H54 (cell line): ENCODE measurements at regions not wholly inside any gene's neighbourhood (a gene's known extent, or its start where the extent isn't known, plus 50 kb on each side); places are given as distances from the start of the nearest gene placed in this dataset.

Source experiments
- DNase-seq: peaks from one replicate; pipeline ENCODE4 v3.0.0; 2011; ENCODE audit warnings: low spot score, mixed read lengths; ENCODE audit not compliant: insufficient read length
- FAIRE-seq: peaks from 3 replicates; lab custom pipeline; 2011; peaks lifted over from hg19 to GRCh38; lab: Jason Lieb, UNC
- POLR2A ChIP-seq: IDR thresholded peaks from 2 replicates; pipeline ENCODE4 v1.6.1; 2011; ENCODE audit warnings: low read depth, mild to moderate bottlenecking, low read length

DNA sequence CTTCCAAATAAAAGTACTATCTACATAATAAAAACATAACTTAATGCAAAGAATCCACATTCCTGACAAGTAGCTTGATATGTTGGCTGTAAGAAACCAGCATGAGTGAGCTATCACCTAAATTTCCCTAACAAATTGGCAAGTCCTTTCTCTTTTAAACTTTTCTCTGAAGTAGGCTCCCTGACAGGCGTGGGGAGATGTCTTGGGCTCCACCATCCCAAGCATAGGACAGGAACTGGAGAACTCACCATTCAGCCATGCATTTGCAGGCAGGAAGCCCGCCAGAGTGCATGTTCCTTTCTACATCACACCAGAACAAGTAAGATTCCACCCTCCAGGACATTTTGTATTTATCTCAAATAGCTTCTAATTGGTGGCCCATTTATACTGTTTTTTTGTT is 921.9 kb upstream of the CELF4 start:
- no peak for DNase-seq
- TF ChIP-seq POLR2A = no peak
- no peak for FAIRE-seq

DNA sequence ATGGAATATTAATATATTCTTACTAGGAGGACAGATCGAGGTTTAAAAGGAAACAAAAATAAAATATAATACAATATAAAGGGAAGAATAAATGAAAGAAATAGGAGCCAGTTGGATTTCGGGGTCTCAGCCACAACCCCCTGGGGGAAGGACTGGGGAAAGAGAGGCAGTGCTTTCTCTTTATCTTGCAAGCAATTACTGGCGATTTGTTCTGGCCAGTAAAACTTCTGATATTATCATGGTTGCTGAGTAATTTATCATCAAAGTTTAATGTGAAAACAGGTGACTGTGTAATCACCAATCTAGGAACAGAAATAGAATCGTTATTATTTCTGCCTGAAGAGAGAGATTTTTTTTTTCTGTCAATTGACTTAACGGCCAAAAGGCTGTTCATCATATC is 917.7 kb upstream of the CELF4 start:
- FAIRE-seq (no peak), DNase-seq (no peak)
- TF ChIP-seq POLR2A = no peak

DNA sequence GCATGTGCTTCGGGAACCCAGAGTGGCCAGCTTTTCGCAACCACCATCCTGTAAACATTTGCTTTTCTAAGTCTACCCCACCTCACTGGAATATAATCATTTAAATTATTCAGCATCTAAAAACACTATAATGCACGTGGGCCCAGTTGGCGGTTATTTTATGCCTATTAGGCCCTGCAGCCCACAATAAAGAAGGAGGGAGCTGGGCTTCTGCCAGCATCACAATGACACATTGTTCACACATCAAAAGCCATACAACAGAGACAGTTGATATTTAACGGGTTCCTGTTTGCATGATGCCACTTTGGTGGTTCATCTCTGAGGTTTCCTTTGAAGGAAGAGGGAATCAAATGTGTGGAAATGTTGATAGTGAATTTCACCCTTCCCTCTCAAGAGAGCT is 916.0 kb upstream of the CELF4 start:
- no peak for DNase-seq
- TF ChIP-seq POLR2A = no peak
- FAIRE-seq = no peak

DNA sequence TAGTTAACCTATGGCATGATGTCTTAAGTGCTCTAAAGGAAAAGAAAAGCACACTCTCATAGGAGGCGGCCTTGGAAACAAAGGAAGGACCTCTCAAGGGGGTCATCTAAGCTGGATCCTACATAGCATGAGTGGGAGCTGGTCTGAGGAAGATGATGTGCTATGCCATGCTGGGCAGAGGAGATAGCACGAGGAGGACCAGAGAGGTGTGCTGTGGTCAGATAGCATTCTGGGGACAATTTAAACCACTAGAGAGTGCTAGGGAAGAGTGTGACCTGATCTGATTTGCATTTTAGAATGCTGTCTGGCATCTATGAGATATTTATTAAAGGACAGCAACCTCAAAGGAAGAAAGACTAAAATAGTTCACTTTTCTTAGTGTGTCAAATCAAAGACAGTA is 910.1 kb upstream of the CELF4 start:
- FAIRE-seq = no peak
- TF ChIP-seq POLR2A = no peak
- DNase-seq = no peak

DNA sequence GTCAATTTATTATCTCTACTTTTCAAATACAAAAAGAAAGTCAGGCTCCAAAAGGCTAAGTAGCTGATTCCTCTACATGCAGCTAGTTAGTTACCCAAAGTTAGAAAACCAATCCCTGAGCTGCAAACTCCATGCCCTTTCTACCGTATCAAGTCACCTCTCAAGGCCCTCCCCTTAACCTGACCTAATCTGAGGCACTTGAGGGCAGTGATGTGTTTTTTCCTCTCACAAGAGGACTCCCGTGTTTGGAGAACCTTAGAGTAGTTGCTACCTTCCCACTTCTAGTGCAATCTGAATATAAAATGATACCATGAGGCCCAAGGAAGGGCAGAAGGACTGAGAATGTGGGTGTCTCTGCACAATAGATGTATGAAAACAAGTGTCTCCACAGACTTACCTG is 907.9 kb upstream of the CELF4 start:
- no peak for DNase-seq
- FAIRE-seq = no peak
- TF ChIP-seq POLR2A = no peak

DNA sequence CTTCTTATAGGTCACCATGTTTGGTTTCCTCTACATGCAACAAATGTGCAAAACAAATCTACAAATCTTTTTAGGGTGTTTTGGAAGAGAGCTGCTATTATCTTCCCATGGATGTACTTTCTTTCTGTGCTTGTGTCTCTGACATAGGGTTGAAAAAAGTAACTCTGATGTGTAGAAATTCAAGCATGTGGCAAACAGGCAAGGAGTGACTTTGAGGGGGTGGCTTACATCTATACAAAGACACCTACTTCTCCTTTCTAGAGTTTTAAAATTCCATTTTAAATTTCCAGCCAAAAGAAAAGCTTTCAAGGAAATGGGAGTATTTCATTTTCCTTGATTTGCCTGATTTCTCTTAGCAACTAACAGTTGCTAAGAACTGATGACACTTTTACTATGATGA is 904.8 kb upstream of the CELF4 start:
- no peak for TF ChIP-seq POLR2A
- no peak for FAIRE-seq

DNA sequence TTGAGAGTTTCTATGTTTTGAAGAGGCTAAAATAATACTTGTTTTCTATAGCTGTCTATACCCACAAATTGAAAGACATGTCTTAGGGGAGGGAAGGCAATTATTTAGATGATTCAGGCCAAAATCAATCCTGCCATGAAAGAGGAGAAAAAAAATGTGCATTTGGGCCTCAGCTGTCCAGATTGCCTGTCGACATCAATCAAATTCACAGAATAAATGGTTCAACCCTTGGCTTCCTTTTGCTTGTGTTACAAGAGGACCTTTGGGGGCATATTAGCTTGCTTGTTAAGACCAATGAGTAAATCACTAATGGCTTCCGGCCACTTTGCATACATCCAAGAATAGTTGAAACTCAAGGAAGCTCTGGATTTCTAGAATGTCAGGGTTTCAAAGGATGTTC is 900.8 kb upstream of the CELF4 start:
- DNase-seq = no peak
- TF ChIP-seq POLR2A = no peak
- no peak for FAIRE-seq

More for the DNA sequence above, 904.8 kb upstream of the CELF4 start:
- no peak for DNase-seq

DNA sequence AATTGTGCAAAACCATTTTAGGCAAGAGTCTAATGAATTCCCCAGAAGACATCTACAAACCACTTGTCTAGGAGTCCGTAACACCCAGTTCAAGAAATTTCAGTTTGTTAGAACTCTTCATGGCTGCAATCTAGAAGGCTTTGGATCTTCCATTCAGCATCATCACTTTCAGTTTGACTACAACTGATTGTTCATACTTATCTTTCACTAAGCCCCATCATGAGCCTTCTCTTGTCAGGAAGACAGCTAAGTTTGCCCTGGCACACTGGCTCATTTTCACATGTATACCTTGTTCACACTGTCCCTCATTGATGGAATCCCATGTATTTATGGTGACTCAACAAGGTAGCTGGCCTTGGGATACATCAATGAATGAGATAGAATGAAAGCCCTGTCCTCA is 898.4 kb upstream of the CELF4 start:
- TF ChIP-seq POLR2A = no peak
- DNase-seq (no peak), FAIRE-seq (no peak)

DNA sequence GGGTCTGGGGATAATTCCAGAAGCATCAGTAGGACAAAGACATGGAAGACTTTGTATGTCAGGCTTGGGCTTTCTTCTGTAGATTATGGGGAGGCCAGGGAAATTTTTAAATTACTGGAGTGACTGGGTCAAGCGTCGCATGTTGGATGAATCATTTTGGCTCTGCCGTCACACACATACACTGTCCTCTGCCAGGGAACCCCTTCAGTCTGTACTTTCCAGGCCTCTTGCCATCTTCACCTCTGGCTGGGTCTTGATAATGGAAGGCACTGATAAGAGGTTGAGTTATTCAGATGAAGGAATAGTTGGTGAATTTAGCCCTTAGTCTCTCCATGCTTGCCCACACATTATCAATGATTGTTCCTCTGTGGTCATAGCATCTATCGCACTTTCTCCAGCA is 895.1 kb upstream of the CELF4 start:
- DNase-seq = no peak
- TF ChIP-seq POLR2A = no peak
- no peak for FAIRE-seq

DNA sequence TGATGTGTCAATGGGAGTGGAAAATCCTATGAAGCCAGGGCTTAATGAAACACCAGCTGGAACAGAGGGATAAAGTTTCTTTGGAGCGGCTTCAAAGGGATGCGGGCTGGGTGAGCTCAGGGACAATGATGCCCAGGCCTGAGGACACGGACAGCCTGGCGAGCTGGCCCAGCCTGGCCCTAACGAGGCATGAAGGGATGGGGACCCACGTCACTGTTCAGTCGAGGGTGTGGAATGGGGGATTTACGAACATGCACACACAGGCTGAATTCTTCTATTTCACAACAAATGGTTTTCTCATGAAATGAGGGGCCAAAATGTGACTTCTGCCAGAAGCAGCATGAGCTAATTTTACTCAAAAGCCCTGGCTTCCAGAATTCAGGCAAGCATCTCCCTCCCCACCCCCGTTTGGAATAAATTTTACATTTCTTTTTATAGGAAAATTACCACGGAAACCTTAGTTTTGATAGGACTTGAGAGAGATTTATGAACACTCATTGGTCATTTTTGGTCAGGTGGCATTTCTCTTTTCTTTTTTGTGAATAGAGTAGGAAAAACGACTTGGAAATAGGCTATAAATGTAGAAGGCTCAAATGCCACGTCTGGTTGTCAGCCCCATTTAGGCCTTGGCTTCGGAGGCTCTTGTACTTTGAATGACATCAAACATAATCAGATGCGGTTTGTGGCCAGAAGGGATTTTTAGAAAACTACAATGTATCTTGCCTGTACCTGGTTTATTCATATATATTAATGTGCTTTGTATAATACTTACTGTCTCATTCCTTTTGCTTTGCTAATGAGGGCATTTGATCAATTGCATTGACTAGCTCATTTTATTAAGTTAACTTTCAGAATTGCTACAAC is 893.8 kb upstream of the CELF4 start:
- FAIRE-seq (no peak), DNase-seq (no peak)
- TF ChIP-seq POLR2A = no peak

DNA sequence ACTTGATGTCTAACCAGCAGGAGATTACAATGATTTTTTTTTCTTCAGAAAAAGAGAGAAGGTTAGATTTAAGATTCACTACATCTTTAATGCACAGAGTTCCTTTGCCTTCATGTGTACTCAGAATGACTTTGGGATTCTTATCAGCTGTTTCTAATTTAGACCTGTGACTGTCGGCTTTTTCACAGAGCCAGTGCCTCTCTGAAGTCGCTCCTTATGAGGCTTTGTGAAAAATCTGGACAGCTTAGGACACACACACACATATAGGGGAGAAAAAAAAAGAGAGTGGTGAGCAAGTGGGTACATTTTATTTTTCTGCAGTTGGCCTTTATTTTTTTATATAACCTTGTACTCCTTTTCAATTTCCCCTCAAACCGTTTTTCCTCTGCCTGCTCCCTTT is 893.1 kb upstream of the CELF4 start:
- no peak for TF ChIP-seq POLR2A
- DNase-seq = no peak
- no peak for FAIRE-seq

DNA sequence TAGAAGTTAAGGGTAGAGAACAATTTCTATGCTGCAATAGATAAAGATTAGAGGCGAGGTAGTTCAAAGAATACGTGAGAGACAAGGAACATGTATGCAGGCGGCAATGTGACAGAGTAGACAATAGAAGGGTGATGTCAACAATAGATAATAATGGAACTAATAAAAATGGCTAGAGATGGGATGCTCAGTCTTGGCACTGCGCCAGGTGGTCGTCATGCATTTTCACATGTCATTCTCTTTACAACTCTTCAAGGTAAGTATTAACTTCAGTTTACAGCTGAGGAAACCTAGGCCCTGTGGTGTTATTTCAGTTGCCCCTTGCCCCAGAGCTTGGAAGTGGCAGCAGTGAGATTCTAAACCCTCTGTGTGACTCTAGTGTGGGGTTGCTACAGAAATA is 890.7 kb upstream of the CELF4 start:
- no peak for TF ChIP-seq POLR2A
- DNase-seq (no peak), FAIRE-seq (no peak)

DNA sequence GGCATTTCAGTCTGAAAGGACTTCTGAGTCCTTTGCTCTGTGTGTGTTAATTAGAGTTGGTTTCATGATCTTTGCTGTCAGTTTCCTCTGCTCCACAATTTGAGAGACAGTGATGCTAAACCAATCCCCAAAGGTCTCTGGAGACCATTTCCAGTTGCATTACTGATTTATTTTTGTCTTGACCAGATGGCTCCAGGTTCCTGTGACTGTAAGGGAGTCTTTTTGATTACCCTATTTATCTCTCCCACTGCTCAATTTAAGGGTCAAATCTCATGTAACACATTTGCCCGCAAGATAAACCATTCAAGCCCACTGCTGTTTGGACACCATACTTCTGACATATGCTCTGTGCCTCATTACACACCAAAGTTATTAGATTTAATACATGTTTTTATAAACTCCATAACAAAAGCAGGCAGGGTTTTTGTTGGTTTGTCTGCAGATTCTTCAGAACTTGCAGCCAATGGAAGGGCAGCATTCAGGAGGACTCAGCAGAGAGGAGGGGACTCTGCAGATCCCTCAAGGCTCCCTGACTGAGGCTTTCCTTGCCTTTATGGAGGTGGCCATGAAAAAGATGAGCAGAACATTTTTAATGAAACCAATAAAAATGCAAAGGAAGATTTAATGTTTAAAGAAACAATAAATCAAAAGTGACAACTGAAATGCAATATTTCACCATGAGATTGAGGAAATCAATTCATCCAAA is 889.3 kb upstream of the CELF4 start:
- TF ChIP-seq POLR2A = no peak
- FAIRE-seq = no peak

DNA sequence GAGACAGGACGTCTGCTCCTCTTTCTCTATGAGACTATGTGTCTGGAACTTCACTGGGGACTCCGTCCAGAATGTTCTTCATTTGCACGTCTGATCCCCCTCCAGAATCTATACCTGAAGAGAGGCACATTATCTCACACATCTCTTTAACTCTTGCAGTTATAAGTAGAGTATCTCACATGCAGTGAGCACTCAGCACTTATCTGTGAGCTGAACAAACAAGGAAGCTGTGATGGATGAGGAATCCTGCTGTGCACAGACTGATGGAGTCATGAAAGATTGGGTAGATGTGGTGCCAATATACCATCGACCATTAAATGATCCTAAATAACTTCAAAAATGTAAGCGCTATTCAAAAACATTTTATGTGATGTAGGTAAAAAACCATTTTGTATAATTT is 888.3 kb upstream of the CELF4 start:
- no peak for TF ChIP-seq POLR2A
- DNase-seq (no peak), FAIRE-seq (no peak)

More for the DNA sequence above, 889.3 kb upstream of the CELF4 start:
- DNase-seq = no peak

DNA sequence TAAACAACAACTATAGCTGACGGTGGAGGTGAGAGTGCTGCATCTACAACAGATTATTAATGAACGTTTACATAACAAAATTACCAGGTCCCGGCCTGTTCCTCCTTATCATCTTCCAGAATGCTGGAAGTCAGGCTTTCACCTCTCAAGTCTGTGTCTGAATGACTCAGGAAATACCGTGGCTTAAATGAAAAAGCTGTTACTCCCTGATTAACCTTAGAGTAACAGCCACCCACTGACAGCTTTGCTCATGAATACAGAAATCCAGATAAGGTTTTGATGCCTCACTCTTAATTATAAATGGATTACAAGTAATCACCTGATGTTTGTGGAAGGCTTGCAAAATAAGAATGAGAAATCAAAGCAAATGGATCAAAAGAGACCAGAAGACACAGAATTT is 885.3 kb upstream of the CELF4 start:
- TF ChIP-seq POLR2A = no peak
- FAIRE-seq (no peak), DNase-seq (no peak)

DNA sequence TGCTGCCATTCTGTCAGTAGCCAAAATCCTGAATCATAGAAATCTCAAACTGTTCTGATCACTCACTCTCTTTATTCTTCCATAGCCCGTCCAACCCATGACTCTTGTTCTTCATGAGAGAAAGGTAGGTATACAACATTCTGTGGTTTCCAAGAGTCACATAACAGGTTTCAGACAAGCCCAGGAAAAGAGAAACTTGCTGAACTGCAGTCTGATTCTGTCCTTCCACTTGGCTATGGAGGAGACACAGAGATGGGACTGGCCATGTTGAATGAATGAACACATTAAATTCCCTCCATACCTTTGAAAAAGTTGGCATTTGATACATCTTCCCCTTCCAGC is 880.2 kb upstream of the CELF4 start:
- no peak for DNase-seq
- TF ChIP-seq POLR2A = no peak
- no peak for FAIRE-seq
